ENCODE measurements at regions not wholly inside any gene's neighbourhood (a gene's known extent, or its start where the extent isn't known, plus 50 kb on each side); places are given as distances from the start of the nearest gene placed in this dataset.

DNA sequence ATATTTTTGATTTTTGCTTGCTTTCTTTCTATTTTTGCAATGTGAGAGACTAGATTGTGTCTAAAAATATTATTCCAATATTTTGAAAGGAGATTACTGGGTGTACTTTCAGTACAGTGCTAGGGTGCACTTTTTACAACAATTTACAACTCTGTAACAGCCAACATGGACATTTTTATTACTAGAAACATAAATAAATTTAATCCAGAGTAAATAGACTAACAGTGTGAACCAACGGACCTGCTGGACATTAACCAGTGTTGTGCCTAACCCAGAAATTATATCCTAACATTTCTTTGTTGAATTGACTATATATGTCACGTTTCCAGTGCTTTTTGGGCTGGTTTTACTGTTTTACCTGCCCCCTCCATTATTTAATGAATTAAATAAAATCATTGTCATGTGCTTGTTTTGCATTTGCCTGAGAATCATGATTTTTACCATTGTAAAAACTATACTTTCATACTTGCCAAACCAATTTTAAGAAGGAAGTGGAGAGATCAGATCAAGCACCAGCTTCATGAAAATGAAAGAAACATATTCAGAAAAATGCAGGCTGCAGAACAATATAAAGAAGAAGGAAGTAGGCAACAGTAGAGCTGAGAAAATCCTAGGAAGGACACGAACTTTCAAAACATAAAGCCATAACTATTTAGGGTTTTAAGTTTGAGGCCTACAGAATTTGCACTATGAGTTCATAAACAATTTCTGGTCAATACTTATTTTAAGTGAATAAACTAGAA is 400.8 kb upstream of the PIK3R1 start:
- TF ChIP-seq POLR2A (IDR thresholded peaks at IDR 0.05): no peak
- TF ChIP-seq, protein P1, sequence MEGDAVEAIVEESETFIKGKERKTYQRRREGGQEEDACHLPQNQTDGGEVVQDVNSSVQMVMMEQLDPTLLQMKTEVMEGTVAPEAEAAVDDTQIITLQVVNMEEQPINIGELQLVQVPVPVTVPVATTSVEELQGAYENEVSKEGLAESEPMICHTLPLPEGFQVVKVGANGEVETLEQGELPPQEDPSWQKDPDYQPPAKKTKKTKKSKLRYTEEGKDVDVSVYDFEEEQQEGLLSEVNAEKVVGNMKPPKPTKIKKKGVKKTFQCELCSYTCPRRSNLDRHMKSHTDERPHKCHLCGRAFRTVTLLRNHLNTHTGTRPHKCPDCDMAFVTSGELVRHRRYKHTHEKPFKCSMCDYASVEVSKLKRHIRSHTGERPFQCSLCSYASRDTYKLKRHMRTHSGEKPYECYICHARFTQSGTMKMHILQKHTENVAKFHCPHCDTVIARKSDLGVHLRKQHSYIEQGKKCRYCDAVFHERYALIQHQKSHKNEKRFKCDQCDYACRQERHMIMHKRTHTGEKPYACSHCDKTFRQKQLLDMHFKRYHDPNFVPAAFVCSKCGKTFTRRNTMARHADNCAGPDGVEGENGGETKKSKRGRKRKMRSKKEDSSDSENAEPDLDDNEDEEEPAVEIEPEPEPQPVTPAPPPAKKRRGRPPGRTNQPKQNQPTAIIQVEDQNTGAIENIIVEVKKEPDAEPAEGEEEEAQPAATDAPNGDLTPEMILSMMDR (IDR thresholded peaks at IDR 0.05): no peak

All from uterus (tissue), 2 donors.